ENCODE measurements at regions not wholly inside any gene's neighbourhood (a gene's known extent, or its start where the extent isn't known, plus 50 kb on each side); places are given as distances from the start of the nearest gene placed in this dataset.

DNA sequence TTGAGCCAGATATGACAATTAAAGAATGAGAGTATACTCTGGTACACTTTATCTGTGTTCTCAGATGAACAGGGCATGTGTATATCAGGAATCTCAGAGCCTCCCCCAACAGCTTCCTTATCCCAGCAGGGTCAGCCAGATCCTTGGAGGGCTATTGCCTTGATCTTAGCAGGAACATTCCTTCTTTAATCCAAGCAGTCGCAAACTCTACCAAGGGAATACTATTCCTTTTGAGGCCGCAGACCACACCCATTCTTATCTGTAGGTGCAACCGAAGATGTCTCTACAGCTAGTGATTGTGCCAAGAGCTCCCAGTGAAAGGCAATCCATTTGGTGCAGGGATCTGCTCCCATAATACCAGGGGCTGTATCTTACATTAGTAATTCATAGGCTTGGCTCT lies 118.3 kb upstream of the DOK6 start:
- intact Hi-C loops (cut with DNase I; ENCODE audit: low total_unique reads) = no loop called here
- Histone ChIP-seq H3K4me3 (no peak overlapping the region), H3K27me3 (no peaks in the 10 kb centered on the region), H3K27ac (no peak overlapping the region), H3K36me3 (no peaks in the 10 kb centered on the region), H3K4me1 (no peaks in the 10 kb centered on the region), H3K9me3 (no peaks in the 10 kb centered on the region)
- TF ChIP-seq CTCF (IDR thresholded peaks at IDR 0.05) = no peak
- TF ChIP-seq POLR2A (IDR thresholded peaks at IDR 0.05) = no peak
- TF ChIP-seq POLR2AphosphoS5 (IDR thresholded peaks at IDR 0.05) = no peak
- no peak for DNase-seq (ENCODE audit: low spot score in 2 of 2)

GRCh38 chr18:69291044-69291443 lies 109.6 kb upstream of the DOK6 start:
- H3K4me1 ChIP-seq = no peaks in the 10 kb centered on the region
- TF ChIP-seq POLR2A (IDR thresholded peaks at IDR 0.05) (no peak), CTCF (IDR thresholded peaks at IDR 0.05) (no peak), POLR2AphosphoS5 (IDR thresholded peaks at IDR 0.05) (no peak)
- H3K4me3 ChIP-seq = no peak overlapping the region
- DNase-seq (ENCODE audit: low spot score in 2 of 2) = no peak
- no peak overlapping the region for H3K27ac ChIP-seq
- no peaks in the 10 kb centered on the region for H3K27me3 ChIP-seq
- H3K36me3 ChIP-seq = no peaks in the 10 kb centered on the region
- H3K9me3 ChIP-seq = no peaks in the 10 kb centered on the region
- intact Hi-C loops (cut with DNase I; ENCODE audit: low total_unique reads) = no loop called here

DNA sequence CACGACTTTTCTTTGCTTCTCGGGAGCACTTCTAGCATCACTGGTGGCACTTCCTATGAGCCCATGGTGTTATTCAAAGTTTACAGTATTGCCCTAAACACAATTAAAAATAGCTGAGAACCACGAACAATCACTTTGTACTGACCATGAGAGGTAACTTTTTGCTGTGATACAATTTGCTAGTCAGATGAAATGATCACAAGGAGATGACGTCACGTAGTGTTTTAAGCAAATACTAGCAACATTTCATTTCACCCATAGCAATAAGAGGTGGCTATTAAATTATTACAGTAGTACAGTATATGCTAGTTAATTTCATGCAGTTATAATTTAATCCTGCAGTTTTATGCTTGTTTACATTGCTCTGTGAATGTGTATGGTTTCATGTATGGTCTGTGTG lies 108.9 kb upstream of the DOK6 start:
- no peaks in the 10 kb centered on the region for H3K9me3 ChIP-seq
- TF ChIP-seq POLR2A (IDR thresholded peaks at IDR 0.05) (no peak), POLR2AphosphoS5 (IDR thresholded peaks at IDR 0.05) (no peak), CTCF (IDR thresholded peaks at IDR 0.05) (no peak)
- intact Hi-C loops (cut with DNase I; ENCODE audit: low total_unique reads) = no loop called here
- no peaks in the 10 kb centered on the region for H3K36me3 ChIP-seq
- H3K27me3 ChIP-seq = no peaks in the 10 kb centered on the region
- no peak overlapping the region for H3K4me3 ChIP-seq
- H3K27ac ChIP-seq = no peak overlapping the region
- H3K4me1 ChIP-seq = no peaks in the 10 kb centered on the region
- DNase-seq (ENCODE audit: low spot score in 2 of 2) = no peak

- DNase-seq (ENCODE audit: low spot score in 2 of 2) = no peak
- H3K27me3 ChIP-seq = no peaks in the 10 kb centered on the region
- H3K27ac ChIP-seq = no peak overlapping the region
- H3K4me1 ChIP-seq = no peaks in the 10 kb centered on the region
- TF ChIP-seq CTCF (IDR thresholded peaks at IDR 0.05) (no peak), POLR2A (IDR thresholded peaks at IDR 0.05) (no peak), POLR2AphosphoS5 (IDR thresholded peaks at IDR 0.05) (no peak)
- peaks cover 5% of the 10 kb centered on the region for H3K36me3 ChIP-seq
- no peak overlapping the region for H3K4me3 ChIP-seq
- intact Hi-C loops (cut with DNase I; ENCODE audit: low total_unique reads) = no loop called here
- peaks cover 6 to 7% of the 10 kb centered on the region in 2 donors for H3K9me3 ChIP-seq
Observed at GRCh38 chr18:69300185-69300584, 100.5 kb upstream of the DOK6 start.

DNA sequence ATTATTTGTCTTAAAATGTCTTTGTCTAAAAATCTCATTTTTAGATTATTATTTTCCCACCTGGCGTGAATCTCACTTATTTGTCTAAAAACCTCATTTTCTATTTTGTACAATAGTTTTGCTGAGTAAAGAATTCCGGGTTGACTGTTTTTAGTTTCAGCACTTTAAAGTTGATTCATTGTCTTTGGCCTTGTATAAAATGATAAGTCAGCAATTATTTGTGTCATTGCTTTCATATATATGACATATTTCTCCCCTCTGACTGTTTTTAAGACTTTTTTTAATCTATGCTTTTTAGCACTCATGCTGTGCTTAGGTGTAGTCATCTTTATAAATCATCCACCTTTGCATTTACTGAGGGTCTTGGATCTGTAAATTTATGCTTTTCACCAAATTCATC lies 92.1 kb upstream of the DOK6 start:
- Histone ChIP-seq H3K9me3 (peaks cover 0 to 16% of the 10 kb centered on the region in 2 donors), H3K27me3 (no peaks in the 10 kb centered on the region), H3K27ac (no peak overlapping the region), H3K4me1 (no peaks in the 10 kb centered on the region), H3K4me3 (no peak overlapping the region), H3K36me3 (peaks cover 5% of the 10 kb centered on the region)
- no peak for DNase-seq (ENCODE audit: low spot score in 2 of 2)
- intact Hi-C loops (cut with DNase I; ENCODE audit: low total_unique reads) = no loop called here
- TF ChIP-seq POLR2AphosphoS5 (IDR thresholded peaks at IDR 0.05) = no peak
- TF ChIP-seq POLR2A (IDR thresholded peaks at IDR 0.05) = no peak
- no peak for TF ChIP-seq CTCF (IDR thresholded peaks at IDR 0.05)

All from breast epithelium (tissue), 4 donors.